Mesodermal cell (in vitro differentiated cells): ENCODE measurements at regions not wholly inside any gene's neighbourhood (a gene's known extent, or its start where the extent isn't known, plus 50 kb on each side); places are given as distances from the start of the nearest gene placed in this dataset.
"Not testable (repeated sequence)": the region's sequence is repeated elsewhere in the genome, so short reads cannot be mapped to it uniquely, and the experiment has no call there.

Experiments
- H3K27ac ChIP-seq: 2 replicates; pipeline ENCODE4 v1.7.0; 2013; ENCODE audit warnings: mild to moderate bottlenecking, low read depth, low read length, moderate library complexity; ENCODE audit not compliant: severe bottlenecking
- H3K36me3 ChIP-seq: 2 replicates; pipeline ENCODE4 v1.7.1; 2013; ENCODE audit warnings: mild to moderate bottlenecking, low read length, moderate library complexity; ENCODE audit not compliant: control insufficient read depth, insufficient read depth
- H3K4me1 ChIP-seq: one replicate; pipeline ENCODE4 v1.7.1; 2013; ENCODE audit warnings: mild to moderate bottlenecking, low read length; ENCODE audit not compliant: insufficient read depth, control insufficient read depth, poor library complexity, severe bottlenecking
- H3K4me3 ChIP-seq: 2 replicates; pipeline ENCODE4 v1.7.0; 2013; ENCODE audit warnings: low read length, control low read depth, mild to moderate bottlenecking; ENCODE audit not compliant: insufficient read depth, poor library complexity, severe bottlenecking; ENCODE audit errors: extremely low read depth
- H3K9me3 ChIP-seq: 2 replicates; pipeline ENCODE4 v1.7.1; 2013; ENCODE audit warnings: mild to moderate bottlenecking, low read length, moderate library complexity; ENCODE audit not compliant: control insufficient read depth
- WGBS, 2 experiments: methylation state at CpG; one replicate each; pipeline ENCODE4 v1.1.5; 2013; ENCODE audit warnings: missing lambda C conversion rate in 2 of 2; ENCODE audit not compliant: insufficient coverage in 2 of 2; 5-methylcytosine and 5-hydroxymethylcytosine counted together

DNA sequence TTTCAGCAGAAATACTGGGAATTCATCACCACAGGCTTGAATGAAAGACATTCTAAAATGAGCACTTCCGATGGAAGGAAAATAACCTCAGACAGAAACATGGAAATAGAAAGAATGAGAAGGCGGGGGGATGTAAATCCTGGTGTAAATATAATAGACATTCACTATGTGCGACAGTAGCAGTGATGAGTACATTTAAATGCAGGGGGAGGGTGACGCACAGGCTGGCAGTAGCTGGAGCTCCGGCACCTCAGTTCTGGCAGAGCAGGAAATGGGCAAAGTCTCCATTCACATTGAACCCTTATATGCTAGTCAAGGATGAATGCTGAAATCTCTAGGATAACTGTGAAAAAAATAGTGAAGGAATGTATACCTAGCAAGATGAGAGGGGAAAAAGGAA lies 172.7 kb upstream of the C14orf180 start:
- Histone ChIP-seq H3K27ac (no peak overlapping the region), H3K9me3 (peaks cover 9% of the 10 kb centered on the region), H3K36me3 (no peaks in the 10 kb centered on the region), H3K4me1 (no peaks in the 10 kb centered on the region), H3K4me3 (no peak overlapping the region)
- WGBS, 2 experiments, result 94 to 96% methylated on average over 3 to 4 of the region's 5 CpGs

DNA sequence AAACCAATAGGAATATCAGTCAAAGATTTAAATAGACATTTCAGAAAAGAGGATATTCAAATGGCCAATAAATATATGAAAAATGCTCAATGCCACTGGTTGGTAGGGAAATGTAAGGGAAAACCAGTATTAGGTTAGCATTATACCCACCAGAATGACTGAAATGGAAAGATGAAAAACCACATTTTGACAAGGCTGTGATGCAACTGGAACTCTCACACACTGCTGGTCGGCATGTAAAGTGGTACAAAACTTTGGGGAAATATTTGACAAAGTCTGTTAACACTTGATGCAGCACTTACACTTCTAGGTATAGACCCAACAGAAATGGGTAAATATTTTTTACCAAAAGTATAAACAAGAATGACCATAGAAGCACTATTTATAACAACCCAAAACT lies 163.2 kb upstream of the C14orf180 start:
- WGBS, 2 experiments, result 50 to 71% methylated on average over 1 of the region's 1 CpG
- no peaks in the 10 kb centered on the region for H3K9me3 ChIP-seq

DNA sequence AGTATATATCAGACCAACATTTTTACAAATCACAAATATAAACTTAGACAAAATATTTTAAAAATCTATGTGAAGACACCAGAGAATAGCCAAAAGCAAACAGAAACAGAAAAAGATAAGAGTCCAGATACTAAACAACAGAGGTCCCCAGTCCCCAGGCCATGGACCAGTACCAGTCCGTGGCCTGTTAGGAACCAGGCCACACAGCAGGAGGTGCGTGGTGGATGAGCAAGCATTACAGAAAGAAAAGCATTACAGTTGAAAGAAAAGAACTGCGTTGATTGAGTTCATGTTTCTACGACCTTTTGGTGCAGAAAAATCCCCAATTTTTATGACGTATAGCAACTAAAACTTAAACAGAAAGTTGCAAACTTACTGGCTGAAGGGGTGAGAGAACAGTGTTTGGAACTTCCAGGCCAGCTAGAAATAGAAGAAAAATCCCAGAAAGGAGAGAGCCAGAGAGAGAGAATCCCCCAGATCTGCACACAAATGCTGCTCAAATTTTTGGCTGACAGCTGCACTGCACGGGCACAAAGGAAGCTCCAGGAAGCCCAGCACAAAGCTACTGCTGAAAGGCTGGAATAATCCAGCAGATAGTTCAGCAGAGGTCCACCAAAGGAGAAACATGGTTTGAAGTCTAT lies 159.6 kb upstream of the C14orf180 start:
- no peak overlapping the region for H3K4me3 ChIP-seq
- WGBS, 2 experiments, result 69 to 70% methylated on average over 4 to 6 of the region's 6 CpGs
- no peaks in the 10 kb centered on the region for H3K36me3 ChIP-seq

More for the DNA sequence above, 163.2 kb upstream of the C14orf180 start:
- H3K27ac ChIP-seq, result no peak overlapping the region
- no peaks in the 10 kb centered on the region for H3K36me3 ChIP-seq
- no peak overlapping the region for H3K4me3 ChIP-seq
- no peaks in the 10 kb centered on the region for H3K4me1 ChIP-seq

DNA sequence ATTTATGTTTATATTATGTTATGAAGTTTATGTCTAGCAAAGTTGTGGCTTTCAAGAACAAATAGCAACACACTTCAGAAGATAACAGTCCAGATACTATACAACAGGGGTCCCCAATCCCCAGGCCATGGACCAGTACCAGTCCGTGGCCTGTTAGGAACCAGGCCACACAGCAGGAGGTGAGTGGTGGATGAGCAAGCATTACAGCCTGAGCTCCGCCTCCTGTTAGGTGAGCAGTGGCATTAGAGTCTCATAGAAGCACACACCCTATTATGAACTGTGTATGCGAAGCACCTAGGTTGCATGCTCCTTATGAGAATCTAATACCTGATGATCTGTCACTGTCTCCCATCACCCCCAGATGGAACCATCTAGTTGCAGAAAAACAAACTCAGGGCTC lies 159.0 kb upstream of the C14orf180 start:
- H3K4me3 ChIP-seq, H3K9me3 ChIP-seq, H3K4me1 ChIP-seq, H3K27ac ChIP-seq, H3K36me3 ChIP-seq: not testable (repeated sequence)
- WGBS, 2 experiments, result 81 to 83% methylated on average over 3 of the region's 3 CpGs

More for the DNA sequence above, 159.6 kb upstream of the C14orf180 start:
- Histone ChIP-seq H3K9me3 (no peaks in the 10 kb centered on the region), H3K4me1 (no peaks in the 10 kb centered on the region), H3K27ac (no peak overlapping the region)

DNA sequence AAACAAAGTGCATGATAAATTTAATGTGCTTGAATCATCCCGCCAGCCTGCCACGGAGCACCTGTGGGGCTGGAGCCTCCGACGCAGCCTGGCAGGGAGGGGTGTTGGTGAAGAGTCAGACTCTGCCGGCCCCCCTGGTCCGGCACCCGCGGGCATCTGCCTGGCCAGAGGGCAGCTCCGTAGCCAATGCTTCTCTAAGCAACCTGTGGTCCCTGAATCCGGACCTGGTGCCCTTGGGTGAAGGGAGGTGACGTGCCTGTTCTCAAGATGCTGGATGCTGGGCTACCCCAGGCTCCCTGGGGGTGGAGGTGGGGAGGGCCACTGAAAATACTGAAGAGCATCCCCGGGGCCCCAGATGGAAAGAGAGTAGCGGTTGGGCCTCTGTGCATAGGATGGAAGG lies 158.6 kb upstream of the C14orf180 start:
- H3K9me3 ChIP-seq, result no peaks in the 10 kb centered on the region
- H3K27ac ChIP-seq, result no peak overlapping the region
- H3K4me1 ChIP-seq, result no peaks in the 10 kb centered on the region
- no peak overlapping the region for H3K4me3 ChIP-seq
- WGBS, 2 experiments, result 92 to 99% methylated on average over 10 to 11 of the region's 13 CpGs
- no peaks in the 10 kb centered on the region for H3K36me3 ChIP-seq

DNA sequence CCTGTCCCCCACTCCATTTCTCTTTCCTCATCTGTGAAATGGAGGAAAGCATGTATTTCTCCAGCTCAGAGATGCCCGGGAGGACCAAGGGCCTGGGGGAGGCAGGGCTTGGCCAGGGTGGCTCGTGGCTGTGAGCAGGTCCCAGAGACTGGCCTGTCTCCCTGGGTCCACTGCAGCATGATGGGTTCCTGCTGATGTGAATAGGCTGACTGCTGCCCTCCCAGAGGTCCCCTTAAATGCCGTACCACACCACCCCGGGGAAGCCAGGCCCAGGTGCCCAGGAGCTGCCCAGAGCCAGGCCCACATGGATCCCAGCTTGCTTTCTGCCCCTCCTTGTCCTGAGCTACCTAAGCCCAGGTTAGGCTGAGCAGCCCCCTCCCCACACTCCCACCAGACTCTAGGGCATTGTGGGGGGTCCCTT lies 158.2 kb upstream of the C14orf180 start:
- WGBS, 2 experiments, result 89 to 92% methylated on average over 4 of the region's 4 CpGs
- H3K4me3 ChIP-seq, result no peak overlapping the region
- no peaks in the 10 kb centered on the region for H3K36me3 ChIP-seq
- no peaks in the 10 kb centered on the region for H3K9me3 ChIP-seq
- no peaks in the 10 kb centered on the region for H3K4me1 ChIP-seq
- no peak overlapping the region for H3K27ac ChIP-seq

DNA sequence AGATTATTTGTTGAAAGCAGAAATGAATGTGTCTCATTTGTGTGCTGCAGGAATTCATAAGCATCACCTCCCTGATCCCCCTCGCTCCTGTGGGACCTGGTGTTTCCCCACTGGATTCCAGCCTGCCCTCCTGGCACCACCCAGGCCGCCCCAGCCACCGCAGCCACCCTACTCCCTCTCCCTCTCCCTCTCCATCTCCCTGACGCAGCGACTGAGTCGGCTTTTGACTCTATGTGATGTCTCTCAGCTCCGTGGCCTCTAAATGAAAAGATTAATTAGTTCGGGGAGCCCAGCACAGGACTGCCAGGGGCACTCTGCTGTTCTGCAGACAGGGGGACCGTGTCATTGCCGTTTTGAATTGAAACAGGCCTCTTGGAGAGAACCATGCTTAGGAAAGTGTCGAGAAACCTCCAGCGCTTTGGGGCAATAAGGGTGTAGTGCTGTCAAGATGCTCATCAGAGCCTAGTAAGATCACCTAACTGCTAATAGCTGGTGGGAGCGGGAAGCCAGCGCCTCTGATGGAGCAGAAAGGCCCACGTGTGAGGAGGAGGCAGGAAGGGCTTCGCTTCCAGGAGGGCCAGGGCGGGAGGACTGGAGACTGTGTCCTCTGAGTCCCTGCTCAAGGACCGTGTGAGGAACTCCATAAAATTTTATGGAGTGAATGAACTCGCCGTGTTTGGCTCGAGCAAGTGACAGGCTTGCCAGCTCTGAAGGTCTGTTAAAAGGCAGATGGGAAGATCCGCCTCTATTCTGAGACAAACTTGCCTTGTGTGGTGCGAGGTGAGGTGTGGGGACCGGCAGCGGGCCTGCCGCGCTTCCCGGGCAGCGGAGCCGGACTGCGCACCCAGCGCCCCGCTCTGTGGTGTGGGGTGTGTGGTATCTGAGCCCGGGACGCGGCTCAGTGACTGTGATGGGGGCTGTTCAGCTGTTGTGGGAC lies 157.4 kb upstream of the C14orf180 start:
- WGBS, 2 experiments, result 85 to 87% methylated on average over 23 to 31 of the region's 36 CpGs
- H3K4me1 ChIP-seq, result no peaks in the 10 kb centered on the region
- no peaks in the 10 kb centered on the region for H3K36me3 ChIP-seq
- H3K9me3 ChIP-seq, result no peaks in the 10 kb centered on the region
- H3K27ac ChIP-seq, result no peak overlapping the region
- no peak overlapping the region for H3K4me3 ChIP-seq

DNA sequence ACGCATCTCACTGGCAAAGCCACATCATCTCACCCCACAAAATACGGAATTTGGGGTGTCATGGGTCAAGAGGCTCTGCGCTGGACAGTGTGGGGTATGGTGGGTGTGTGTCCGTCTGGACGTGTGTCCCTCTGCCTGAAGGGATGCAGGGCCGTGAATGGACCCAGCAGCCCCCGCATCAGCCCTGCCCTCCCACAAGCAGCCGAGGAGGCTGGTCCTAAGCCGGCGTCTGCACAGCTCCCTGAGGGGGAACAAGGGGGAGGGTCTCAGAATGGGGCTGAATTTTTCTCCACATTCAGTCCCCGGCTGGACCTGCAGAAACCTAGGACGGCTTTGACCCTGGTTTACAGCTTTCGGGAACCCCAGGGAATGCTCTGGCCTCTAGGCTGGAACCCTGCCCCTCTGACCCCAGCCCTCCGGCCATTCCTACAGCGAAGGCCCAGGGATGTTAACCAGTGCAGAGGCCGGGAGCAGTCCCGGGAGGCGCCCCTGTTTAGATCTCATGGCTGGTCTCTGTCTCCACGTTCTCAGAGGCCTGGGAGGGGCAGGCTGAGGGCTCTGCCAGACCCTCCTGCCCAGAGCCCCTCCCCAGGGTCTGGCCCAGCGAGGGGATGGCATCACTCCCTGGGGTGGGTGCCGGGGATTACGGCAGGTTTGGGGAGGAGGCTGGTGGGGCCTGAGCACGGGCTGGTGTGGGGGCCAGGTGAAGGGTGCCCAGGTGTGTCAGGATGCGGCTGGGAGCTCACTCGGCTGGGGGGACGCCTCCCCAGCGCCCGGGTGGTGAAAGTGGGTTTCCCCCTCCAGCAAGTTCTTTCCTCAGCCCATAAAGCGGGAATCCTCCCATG lies 156.5 kb upstream of the C14orf180 start:
- Histone ChIP-seq H3K9me3 (no peaks in the 10 kb centered on the region), H3K27ac (no peak overlapping the region), H3K4me3 (no peak overlapping the region), H3K36me3 (no peaks in the 10 kb centered on the region), H3K4me1 (no peaks in the 10 kb centered on the region)
- WGBS, 2 experiments, result 86 to 89% methylated on average over 18 to 22 of the region's 29 CpGs

DNA sequence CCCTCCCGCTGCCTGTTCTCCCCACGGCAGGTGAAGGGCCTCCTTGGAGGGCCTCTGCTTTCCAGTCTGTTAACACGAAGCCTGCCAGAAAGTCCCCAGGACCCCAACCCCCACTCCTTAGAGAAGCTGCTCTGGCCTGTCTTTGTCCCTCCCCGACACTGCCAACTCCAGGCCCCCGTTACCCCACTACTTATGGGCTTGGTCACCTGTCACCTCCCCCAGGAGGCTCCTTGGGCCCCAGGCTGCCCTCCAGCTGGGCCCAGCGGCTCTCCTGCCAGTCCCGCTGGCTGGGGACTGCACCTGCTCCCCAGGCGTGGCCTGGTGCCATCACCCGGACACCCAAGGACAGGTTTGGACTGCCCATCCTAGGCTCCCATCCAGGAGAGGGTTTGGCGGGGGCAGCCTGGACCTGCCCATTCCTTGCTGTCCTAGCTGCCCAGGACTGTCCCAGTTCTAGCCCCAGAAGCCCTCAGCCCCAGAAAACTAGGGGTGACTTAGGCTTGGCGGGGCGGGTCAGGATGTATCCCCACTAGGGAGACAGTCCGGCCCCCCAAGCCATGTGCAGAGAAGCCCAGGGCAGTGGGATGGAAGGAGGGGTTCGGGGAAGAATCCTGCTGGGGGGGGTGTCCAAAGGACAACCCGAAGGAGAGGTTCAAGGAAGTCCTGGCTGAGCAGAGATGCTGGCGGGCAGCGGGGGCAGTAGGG lies 155.7 kb upstream of the C14orf180 start:
- no peaks in the 10 kb centered on the region for H3K4me1 ChIP-seq
- no peak overlapping the region for H3K4me3 ChIP-seq
- 88 to 92% methylated on average over 12 to 17 of the region's 17 CpGs for WGBS, 2 experiments

More for the DNA sequence above, 155.7 kb upstream of the C14orf180 start:
- Histone ChIP-seq H3K9me3 (no peaks in the 10 kb centered on the region), H3K27ac (no peak overlapping the region), H3K36me3 (no peaks in the 10 kb centered on the region)
